Central memory CD8-positive, alpha-beta T cell (primary cell): ENCODE measurements at regions not wholly inside any gene's neighbourhood (a gene's known extent, or its start where the extent isn't known, plus 50 kb on each side); places are given as distances from the start of the nearest gene placed in this dataset.

Source experiments
- ATAC-seq: fragments of 150-1000 bp; cut with Tn5 transposase; replicated peaks from 2 replicates; pipeline ENCODE4 v1.10.0; 2022; ENCODE audit warnings: mild to moderate bottlenecking, moderate FRiP score, moderate number of reproducible peaks; ENCODE audit not compliant: poor library complexity, severe bottlenecking; ENCODE audit errors: extremely low read depth
- DNase-seq, 2 donors: peaks; one replicate each; pipeline ENCODE4 v3.0.0; 2021; ENCODE audit warnings: low spot score in 2 of 2
- H3K27ac Mint-ChIP-seq: one replicate; pipeline ENCODE4 v1.8.0; 2022; ENCODE audit warnings: low read depth, mild to moderate bottlenecking, moderate library complexity, mixed read lengths
- H3K27me3 Mint-ChIP-seq: one replicate; pipeline ENCODE4 v1.8.0; 2022; ENCODE audit warnings: mixed read lengths
- H3K36me3 Mint-ChIP-seq: one replicate; pipeline ENCODE4 v1.8.0; 2022; ENCODE audit warnings: mild to moderate bottlenecking, moderate library complexity, mixed read lengths; ENCODE audit not compliant: insufficient read depth
- H3K4me1 Mint-ChIP-seq: one replicate; pipeline ENCODE4 v1.8.0; 2022; ENCODE audit warnings: mixed read lengths
- H3K4me3 Mint-ChIP-seq: one replicate; pipeline ENCODE4 v1.8.0; 2022; ENCODE audit warnings: mild to moderate bottlenecking, moderate library complexity, mixed read lengths
- H3K9me3 Mint-ChIP-seq: one replicate; pipeline ENCODE4 v1.8.0; 2022; ENCODE audit warnings: mixed read lengths

GRCh38 chr1:232192781-232193450 lies 437.0 kb downstream of the SIPA1L2 start:
- H3K27ac Mint-ChIP-seq = no peak overlapping the region
- H3K36me3 Mint-ChIP-seq = no peaks in the 10 kb centered on the region
- H3K4me3 Mint-ChIP-seq = no peak overlapping the region
- no peaks in the 10 kb centered on the region for H3K9me3 Mint-ChIP-seq
- ATAC-seq (no peak), DNase-seq (no peak)
- peaks cover 16% of the 10 kb centered on the region for H3K27me3 Mint-ChIP-seq
- H3K4me1 Mint-ChIP-seq = no peaks in the 10 kb centered on the region

- no peak for DNase-seq
- Mint-ChIP-seq H3K27ac (no peak overlapping the region), H3K27me3 (peaks cover 19% of the 10 kb centered on the region), H3K9me3 (no peaks in the 10 kb centered on the region), H3K4me3 (no peak overlapping the region), H3K4me1 (no peaks in the 10 kb centered on the region), H3K36me3 (no peaks in the 10 kb centered on the region)
- ATAC-seq = no peak
These were observed 438.4 kb downstream of the SIPA1L2 start for GRCh38 chr1:232191560-232191959.

- H3K9me3 Mint-ChIP-seq = no peaks in the 10 kb centered on the region
- peaks cover 1% of the 10 kb centered on the region for H3K36me3 Mint-ChIP-seq
- peaks cover 27% of the 10 kb centered on the region for H3K27me3 Mint-ChIP-seq
- H3K27ac Mint-ChIP-seq = no peak overlapping the region
- no peak overlapping the region for H3K4me3 Mint-ChIP-seq
- no peaks in the 10 kb centered on the region for H3K4me1 Mint-ChIP-seq
- DNase-seq = no peak
- ATAC-seq = no peak
These were observed 441.6 kb downstream of the SIPA1L2 start for GRCh38 chr1:232188318-232188717.

GRCh38 chr1:232186931-232187330 lies 443.0 kb downstream of the SIPA1L2 start:
- DNase-seq = no peak
- H3K27me3 Mint-ChIP-seq = peaks cover 30% of the 10 kb centered on the region
- no peak overlapping the region for H3K27ac Mint-ChIP-seq
- H3K36me3 Mint-ChIP-seq = peaks cover 1% of the 10 kb centered on the region
- no peaks in the 10 kb centered on the region for H3K4me1 Mint-ChIP-seq
- no peak for ATAC-seq
- H3K9me3 Mint-ChIP-seq = no peaks in the 10 kb centered on the region
- no peak overlapping the region for H3K4me3 Mint-ChIP-seq

- Mint-ChIP-seq H3K9me3 (no peaks in the 10 kb centered on the region), H3K36me3 (peaks cover 1% of the 10 kb centered on the region), H3K4me1 (no peaks in the 10 kb centered on the region), H3K4me3 (no peak overlapping the region), H3K27ac (no peak overlapping the region), H3K27me3 (peaks cover 51% of the 10 kb centered on the region)
- DNase-seq (no peak), ATAC-seq (no peak)
These were observed 445.1 kb downstream of the SIPA1L2 start for GRCh38 chr1:232184561-232185530.

- peaks cover 61% of the 10 kb centered on the region for H3K27me3 Mint-ChIP-seq
- no peak for DNase-seq
- no peaks in the 10 kb centered on the region for H3K9me3 Mint-ChIP-seq
- no peak overlapping the region for H3K4me3 Mint-ChIP-seq
- peaks cover 1% of the 10 kb centered on the region for H3K36me3 Mint-ChIP-seq
- H3K27ac Mint-ChIP-seq = no peak overlapping the region
- no peaks in the 10 kb centered on the region for H3K4me1 Mint-ChIP-seq
- ATAC-seq = no peak
These were observed 446.1 kb downstream of the SIPA1L2 start for GRCh38 chr1:232183802-232184201.

- ATAC-seq (no peak), DNase-seq (no peak)
- Mint-ChIP-seq H3K36me3 (peaks cover 1% of the 10 kb centered on the region), H3K9me3 (no peaks in the 10 kb centered on the region), H3K27me3 (peaks cover 66% of the 10 kb centered on the region), H3K4me3 (no peak overlapping the region), H3K4me1 (no peaks in the 10 kb centered on the region), H3K27ac (no peak overlapping the region)
These were observed 446.6 kb downstream of the SIPA1L2 start for GRCh38 chr1:232183266-232183800.

- H3K9me3 Mint-ChIP-seq = no peaks in the 10 kb centered on the region
- no peaks in the 10 kb centered on the region for H3K4me1 Mint-ChIP-seq
- H3K4me3 Mint-ChIP-seq = no peak overlapping the region
- no peak overlapping the region for H3K27ac Mint-ChIP-seq
- peaks cover 60% of the 10 kb centered on the region for H3K27me3 Mint-ChIP-seq
- ATAC-seq = no peak
- H3K36me3 Mint-ChIP-seq = peaks cover 1% of the 10 kb centered on the region
- no peak for DNase-seq
These were observed 447.7 kb downstream of the SIPA1L2 start for GRCh38 chr1:232182236-232182635.

GRCh38 chr1:232180779-232181136 lies 449.2 kb downstream of the SIPA1L2 start:
- Mint-ChIP-seq H3K4me3 (no peak overlapping the region), H3K27ac (no peak overlapping the region), H3K4me1 (no peaks in the 10 kb centered on the region), H3K36me3 (peaks cover 1% of the 10 kb centered on the region), H3K27me3 (peaks cover 60% of the 10 kb centered on the region), H3K9me3 (no peaks in the 10 kb centered on the region)
- no peak for DNase-seq
- ATAC-seq = no peak

- Mint-ChIP-seq H3K4me3 (no peak overlapping the region), H3K36me3 (peaks cover 1% of the 10 kb centered on the region), H3K9me3 (no peaks in the 10 kb centered on the region), H3K27me3 (peaks cover 66% of the 10 kb centered on the region), H3K27ac (no peak overlapping the region), H3K4me1 (no peaks in the 10 kb centered on the region)
- ATAC-seq (no peak), DNase-seq (peak in 1 of 2 donors; percentile 7)
These were observed 449.8 kb downstream of the SIPA1L2 start for GRCh38 chr1:232179896-232180778.

- Mint-ChIP-seq H3K4me3 (no peak overlapping the region), H3K4me1 (no peaks in the 10 kb centered on the region), H3K27me3 (peaks cover 80% of the 10 kb centered on the region), H3K27ac (no peak overlapping the region), H3K9me3 (no peaks in the 10 kb centered on the region), H3K36me3 (no peaks in the 10 kb centered on the region)
- DNase-seq = no peak
- ATAC-seq = no peak
These were observed 451.7 kb downstream of the SIPA1L2 start for GRCh38 chr1:232178191-232178590.

GRCh38 chr1:232177438-232177837 lies 452.5 kb downstream of the SIPA1L2 start:
- Mint-ChIP-seq H3K27me3 (peaks cover 80% of the 10 kb centered on the region), H3K9me3 (no peaks in the 10 kb centered on the region), H3K4me3 (no peak overlapping the region), H3K27ac (no peak overlapping the region), H3K4me1 (no peaks in the 10 kb centered on the region), H3K36me3 (no peaks in the 10 kb centered on the region)
- ATAC-seq = no peak
- no peak for DNase-seq
